Transverse colon (tissue), 4 donors: ENCODE measurements at regions not wholly inside any gene's neighbourhood (a gene's known extent, or its start where the extent isn't known, plus 50 kb on each side); places are given as distances from the start of the nearest gene placed in this dataset.

Experiments
- DNase-seq: peaks from one replicate; pipeline ENCODE4 v3.0.0-alpha.2; 2019
- H3K27ac ChIP-seq, 4 donors: fragments of 200-600 bp; sonication (generic); 2 replicates each; pipeline ENCODE4 v1.5.1; 2016 to 2018; ENCODE audit warnings: inconsistent platforms in 4 of 4
- H3K27me3 ChIP-seq: fragments of 200-600 bp; sonication (generic); 2 replicates; pipeline ENCODE4 v1.5.1; 2017; ENCODE audit warnings: inconsistent platforms
- H3K36me3 ChIP-seq, 4 donors: fragments of 200-600 bp; sonication (generic); 2 replicates each; pipeline ENCODE4 v1.5.1; 2017 to 2019; ENCODE audit warnings: inconsistent platforms in 4 of 4
- H3K4me1 ChIP-seq, 4 donors: fragments of 200-600 bp; sonication (generic); 2 replicates each; pipeline ENCODE4 v1.5.1; 2017 to 2020; ENCODE audit warnings: inconsistent platforms in 4 of 4
- H3K4me3 ChIP-seq, 4 donors: fragments of 200-600 bp; sonication (generic); 1 replicate in 1 of 4; 2 replicates in 3 of 4; pipeline versions ENCODE4 v1.5.1 to v1.6.1; 2017 to 2019; ENCODE audit warnings: inconsistent platforms in 4 of 4
- H3K9me3 ChIP-seq, 2 donors: fragments of 200-600 bp; sonication (generic); 2 replicates each; pipeline ENCODE4 v1.5.1; 2017 to 2019; ENCODE audit warnings: inconsistent platforms in 2 of 2
- EP300 ChIP-seq: sonication (generic); formaldehyde crosslinking; IDR thresholded peaks from one replicate; pipeline ENCODE4 v1.6.1; 2017; ENCODE audit warnings: antibody characterized with exemption, low read depth
- POLR2A ChIP-seq: fragments of 450-650 bp; IDR thresholded peaks from one replicate; pipeline ENCODE4 v1.6.1; 2016; ENCODE audit warnings: antibody characterized with exemption, mild to moderate bottlenecking, moderate library complexity
- POLR2AphosphoS5 ChIP-seq, 3 donors: sonication (generic); formaldehyde crosslinking; IDR thresholded peaks; one replicate each; pipeline ENCODE4 v1.6.1; 2016; ENCODE audit warnings: antibody characterized with exemption in 3 of 3
- WGBS, 2 donors: methylation state at CpG; one replicate each; pipeline ENCODE4 v1.1.5; 2018; ENCODE audit warnings: low coverage in 1 of 2; 5-methylcytosine and 5-hydroxymethylcytosine counted together
- in situ Hi-C, 4 donors: fragments of 200-750 bp; cut with MboI; loops; one replicate each; pipeline versions ENCODE4 v1.15.0 to v1.15.1; 2017; ENCODE audit warnings: low sequenced_read_pairs in 3 of 4, low pct_ligation_motif_present in 1 of 4, low pct_unique_long_range_greater_than_20kb in 1 of 4
- intact Hi-C: fragments of 100-400 bp; cut with DNase I; formaldehyde crosslinking; loops from one replicate; pipeline ENCODE4 v1.15.1; 2023; ENCODE audit warnings: low total_unique reads
- TF ChIP-seq, protein P1 (sequence below), 5 experiments: fragments of 200-600 bp in 3 of 5; fragments of 450-650 bp in 2 of 5; sonication (generic) in 3 of 5; IDR thresholded peaks; 1 replicate in 2 of 5; 2 replicates in 3 of 5; pipeline ENCODE4 v1.5.1; 2016 to 2017; ENCODE audit warnings: antibody characterized with exemption in 5 of 5, inconsistent platforms in 3 of 5, mild to moderate bottlenecking in 2 of 5, moderate library complexity in 1 of 5

GRCh38 chr2:5555636-5556035, 136.5 kb upstream of the SOX11 start:
- H3K4me1 ChIP-seq = no peaks in the 10 kb centered on the region
- intact Hi-C loops = no loop called here
- no peak for TF ChIP-seq EP300
- no peak for TF ChIP-seq POLR2AphosphoS5 (IDR thresholded peaks at IDR 0.05)
- TF ChIP-seq, protein P1, sequence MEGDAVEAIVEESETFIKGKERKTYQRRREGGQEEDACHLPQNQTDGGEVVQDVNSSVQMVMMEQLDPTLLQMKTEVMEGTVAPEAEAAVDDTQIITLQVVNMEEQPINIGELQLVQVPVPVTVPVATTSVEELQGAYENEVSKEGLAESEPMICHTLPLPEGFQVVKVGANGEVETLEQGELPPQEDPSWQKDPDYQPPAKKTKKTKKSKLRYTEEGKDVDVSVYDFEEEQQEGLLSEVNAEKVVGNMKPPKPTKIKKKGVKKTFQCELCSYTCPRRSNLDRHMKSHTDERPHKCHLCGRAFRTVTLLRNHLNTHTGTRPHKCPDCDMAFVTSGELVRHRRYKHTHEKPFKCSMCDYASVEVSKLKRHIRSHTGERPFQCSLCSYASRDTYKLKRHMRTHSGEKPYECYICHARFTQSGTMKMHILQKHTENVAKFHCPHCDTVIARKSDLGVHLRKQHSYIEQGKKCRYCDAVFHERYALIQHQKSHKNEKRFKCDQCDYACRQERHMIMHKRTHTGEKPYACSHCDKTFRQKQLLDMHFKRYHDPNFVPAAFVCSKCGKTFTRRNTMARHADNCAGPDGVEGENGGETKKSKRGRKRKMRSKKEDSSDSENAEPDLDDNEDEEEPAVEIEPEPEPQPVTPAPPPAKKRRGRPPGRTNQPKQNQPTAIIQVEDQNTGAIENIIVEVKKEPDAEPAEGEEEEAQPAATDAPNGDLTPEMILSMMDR (IDR thresholded peaks at IDR 0.05) = no peak
- no peak for TF ChIP-seq POLR2A
- H3K9me3 ChIP-seq = no peaks in the 10 kb centered on the region
- WGBS, 2 donors = 86 to 88% methylated on average over 1 to 11 of the region's 11 CpGs
- no peaks in the 10 kb centered on the region for H3K36me3 ChIP-seq
- in situ Hi-C loops = no loop called here
- no peak overlapping the region for H3K27ac ChIP-seq
- H3K4me3 ChIP-seq = no peak overlapping the region
- no peak for DNase-seq
- H3K27me3 ChIP-seq = no peaks in the 10 kb centered on the region

GRCh38 chr2:5561006-5561405, 131.2 kb upstream of the SOX11 start:
- Histone ChIP-seq H3K4me3 (no peak overlapping the region), H3K27ac (no peak overlapping the region), H3K27me3 (no peaks in the 10 kb centered on the region), H3K4me1 (no peaks in the 10 kb centered on the region), H3K9me3 (no peaks in the 10 kb centered on the region), H3K36me3 (no peaks in the 10 kb centered on the region)
- WGBS, 2 donors = 49 to 57% methylated on average over 1 to 8 of the region's 8 CpGs
- DNase-seq = no peak
- TF ChIP-seq EP300 = no peak
- TF ChIP-seq POLR2A = no peak
- TF ChIP-seq POLR2AphosphoS5 (IDR thresholded peaks at IDR 0.05) = no peak
- TF ChIP-seq, protein P1 (IDR thresholded peaks at IDR 0.05) = no peak
- in situ Hi-C loops (no loop called here), intact Hi-C loops (no loop called here)

DNA sequence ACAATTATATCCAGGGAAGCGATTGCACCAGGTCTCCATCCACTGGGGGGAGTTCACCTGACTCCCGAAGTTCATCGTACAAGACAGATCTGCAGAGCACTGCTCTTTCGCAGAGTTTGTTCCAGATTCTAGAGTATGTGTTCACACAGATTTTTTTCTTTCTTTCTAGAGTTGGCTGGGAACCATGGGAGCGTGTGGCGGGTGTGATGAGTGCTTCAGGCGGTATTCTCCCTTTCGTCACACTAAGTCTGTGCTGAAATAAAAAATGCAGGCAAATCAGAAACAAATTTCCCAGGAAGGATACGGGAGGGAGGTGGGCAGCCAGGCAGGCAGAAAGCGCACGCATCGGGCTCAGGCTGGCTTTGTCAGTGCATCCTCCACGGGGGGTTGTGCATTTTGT, 129.8 kb upstream of the SOX11 start:
- Histone ChIP-seq H3K27me3 (no peaks in the 10 kb centered on the region), H3K9me3 (no peaks in the 10 kb centered on the region), H3K36me3 (no peaks in the 10 kb centered on the region), H3K4me1 (no peaks in the 10 kb centered on the region), H3K4me3 (no peak overlapping the region), H3K27ac (no peak overlapping the region)
- TF ChIP-seq, protein P1 (IDR thresholded peaks at IDR 0.05) = no peak
- no peak for DNase-seq
- WGBS, 2 donors = 71 to 80% methylated on average over 11 to 13 of the region's 13 CpGs
- in situ Hi-C loops (no loop called here), intact Hi-C loops (no loop called here)

DNA sequence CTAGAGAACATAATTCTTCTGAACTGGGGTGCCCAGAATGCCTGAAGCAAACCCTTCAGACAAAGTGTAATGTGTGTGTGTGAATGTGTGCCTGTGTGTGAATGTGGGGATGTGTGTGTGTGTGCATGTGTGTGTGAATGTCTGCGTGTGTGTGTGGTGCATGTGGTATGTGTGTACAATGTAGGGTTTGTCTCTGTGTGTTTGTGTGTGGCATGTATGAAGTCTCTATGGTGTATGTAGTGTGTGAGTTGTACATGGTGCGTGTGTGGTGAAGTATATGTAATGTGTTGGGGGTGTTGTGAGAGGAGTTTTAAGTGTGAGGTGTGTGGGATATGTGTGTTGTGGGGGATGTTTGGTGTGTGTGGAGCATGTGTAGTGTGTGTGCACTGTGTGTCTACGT, 129.3 kb upstream of the SOX11 start:
- DNase-seq = no peak
- 89 to 94% methylated on average over 3 of the region's 3 CpGs for WGBS, 2 donors
- in situ Hi-C loops = no loop called here
- no peaks in the 10 kb centered on the region for H3K36me3 ChIP-seq
- intact Hi-C loops = no loop called here
- H3K4me3 ChIP-seq = no peak overlapping the region
- no peaks in the 10 kb centered on the region for H3K4me1 ChIP-seq
- TF ChIP-seq, protein P1 (IDR thresholded peaks at IDR 0.05) = no peak
- TF ChIP-seq POLR2AphosphoS5 (IDR thresholded peaks at IDR 0.05) (no peak), POLR2A (no peak), EP300 (no peak)
- H3K27me3 ChIP-seq = no peaks in the 10 kb centered on the region
- no peak overlapping the region for H3K27ac ChIP-seq
- no peaks in the 10 kb centered on the region for H3K9me3 ChIP-seq
